ENCODE measurements at regions not wholly inside any gene's neighbourhood (a gene's known extent, or its start where the extent isn't known, plus 50 kb on each side); places are given as distances from the start of the nearest gene placed in this dataset.
"Not testable (repeated sequence)": the region's sequence is repeated elsewhere in the genome, so short reads cannot be mapped to it uniquely, and the experiment has no call there.

DNA sequence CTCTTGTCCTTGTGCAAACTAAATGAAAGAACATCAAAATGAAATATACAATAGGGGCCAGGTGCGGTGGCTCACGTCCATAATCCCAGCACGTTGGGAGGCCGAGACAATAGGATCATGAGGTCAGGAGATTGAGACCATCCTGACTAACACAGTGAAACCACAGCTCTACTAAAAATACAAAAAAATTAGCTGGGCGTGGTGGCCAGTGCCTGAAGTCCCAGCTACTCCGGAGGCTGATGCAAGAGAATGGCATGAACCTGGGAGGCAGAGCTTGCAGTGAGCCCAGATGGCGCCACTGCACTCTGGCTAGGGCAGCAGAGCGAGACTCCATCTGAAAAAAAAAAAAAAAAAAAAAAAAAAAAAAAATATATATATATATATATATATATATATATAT is 132.7 kb upstream of the HSFY2 start:
- DNase-seq: not testable (repeated sequence)

DNA sequence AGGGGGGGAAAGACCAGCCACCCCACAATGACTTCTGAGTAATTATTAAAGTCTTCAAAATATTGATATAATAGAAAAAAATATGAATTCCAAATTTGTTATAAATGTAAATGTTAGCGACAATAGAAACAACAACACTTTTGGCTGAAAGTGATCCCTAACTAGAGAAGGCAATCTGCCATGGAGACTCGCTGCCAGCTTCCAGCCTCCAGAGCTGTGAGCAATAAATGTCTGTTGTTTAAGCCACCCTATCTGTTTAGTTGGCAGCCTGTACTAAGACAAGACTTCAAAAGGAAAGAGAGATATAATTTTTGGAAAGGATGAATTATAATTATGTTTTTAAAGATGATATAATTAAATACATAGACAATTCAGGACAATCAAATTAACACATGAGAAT is 130.8 kb upstream of the HSFY2 start:
- no peak for DNase-seq

DNA sequence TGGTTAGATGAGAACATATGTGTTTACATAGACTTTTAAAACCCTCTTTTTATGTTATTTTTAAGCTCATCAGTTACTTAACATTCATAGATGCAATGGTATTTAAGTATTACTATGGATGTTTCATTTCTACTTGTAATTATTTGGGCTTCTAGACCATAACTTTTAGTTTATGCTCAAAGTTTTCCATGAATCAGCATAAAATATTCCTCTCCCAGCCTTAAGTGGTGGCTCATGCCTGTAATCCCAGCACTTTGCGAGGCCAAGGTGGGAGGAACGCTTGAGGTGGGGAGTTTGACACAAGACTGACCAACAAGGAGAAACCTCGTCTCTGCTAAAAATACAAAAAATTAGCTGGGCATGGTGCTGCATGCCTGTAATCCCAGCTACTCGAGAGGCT is 118.5 kb upstream of the HSFY2 start:
- DNase-seq: no peak

DNA sequence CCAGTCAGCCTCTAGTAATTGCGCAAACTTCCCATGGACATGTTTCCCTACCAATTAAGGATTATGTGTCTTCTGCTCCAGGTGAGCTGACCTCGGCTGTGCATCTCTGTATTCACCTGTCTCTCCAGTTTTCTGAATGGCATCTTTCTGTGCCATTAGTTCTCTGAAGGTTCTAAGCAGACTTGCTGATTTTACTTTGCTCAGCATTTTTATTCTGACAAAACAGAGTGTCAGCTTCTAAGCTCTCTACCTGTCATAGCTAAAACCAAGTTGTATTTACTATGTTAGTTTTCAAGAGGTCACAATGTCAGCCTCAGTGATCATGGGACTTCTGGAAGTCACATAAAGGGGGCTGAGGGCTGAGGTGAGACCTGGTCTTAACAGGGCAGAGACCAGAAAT is 116.0 kb upstream of the HSFY2 start:
- DNase-seq: no peak

DNA sequence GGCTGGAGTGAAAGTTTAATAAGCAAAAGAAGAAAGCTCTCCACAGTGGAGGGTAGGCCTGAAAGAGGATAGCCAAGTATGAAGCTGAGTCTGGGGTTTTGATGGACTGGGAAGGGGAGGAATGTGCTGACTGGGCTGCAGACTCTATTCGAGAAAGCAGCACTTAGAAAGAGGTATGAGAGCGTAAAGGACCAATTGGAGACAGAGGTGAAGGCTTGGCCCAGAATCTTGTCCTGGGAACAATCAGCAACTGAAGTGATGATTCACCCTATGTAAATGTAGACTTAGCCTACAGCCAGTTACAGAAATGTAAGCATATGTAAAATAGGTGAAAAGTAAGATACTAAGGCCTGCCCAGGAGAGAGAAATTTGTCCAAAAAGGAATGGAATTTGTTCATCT is 111.2 kb upstream of the HSFY2 start:
- DNase-seq: no peak

DNA sequence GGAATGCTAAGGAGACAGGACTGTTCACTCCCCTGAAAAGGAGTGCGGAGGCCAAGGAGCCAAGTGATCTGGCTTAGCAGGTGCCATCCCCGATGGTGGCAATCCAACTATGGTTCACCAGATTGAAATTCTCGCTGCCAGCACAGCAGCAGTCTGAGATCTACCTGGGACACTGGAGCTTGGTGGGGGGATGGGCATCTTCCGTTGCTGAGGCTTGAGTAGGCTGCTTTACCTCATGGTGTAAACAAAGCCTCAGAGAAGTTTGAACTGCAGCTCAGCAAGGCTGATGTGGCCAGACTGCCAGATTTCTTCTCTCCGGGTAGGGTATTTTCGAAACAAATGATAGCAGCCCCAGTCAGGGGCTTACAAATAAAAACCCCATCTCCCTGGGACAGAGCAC is 95.6 kb upstream of the HSFY2 start:
- not testable (repeated sequence) for DNase-seq

DNA sequence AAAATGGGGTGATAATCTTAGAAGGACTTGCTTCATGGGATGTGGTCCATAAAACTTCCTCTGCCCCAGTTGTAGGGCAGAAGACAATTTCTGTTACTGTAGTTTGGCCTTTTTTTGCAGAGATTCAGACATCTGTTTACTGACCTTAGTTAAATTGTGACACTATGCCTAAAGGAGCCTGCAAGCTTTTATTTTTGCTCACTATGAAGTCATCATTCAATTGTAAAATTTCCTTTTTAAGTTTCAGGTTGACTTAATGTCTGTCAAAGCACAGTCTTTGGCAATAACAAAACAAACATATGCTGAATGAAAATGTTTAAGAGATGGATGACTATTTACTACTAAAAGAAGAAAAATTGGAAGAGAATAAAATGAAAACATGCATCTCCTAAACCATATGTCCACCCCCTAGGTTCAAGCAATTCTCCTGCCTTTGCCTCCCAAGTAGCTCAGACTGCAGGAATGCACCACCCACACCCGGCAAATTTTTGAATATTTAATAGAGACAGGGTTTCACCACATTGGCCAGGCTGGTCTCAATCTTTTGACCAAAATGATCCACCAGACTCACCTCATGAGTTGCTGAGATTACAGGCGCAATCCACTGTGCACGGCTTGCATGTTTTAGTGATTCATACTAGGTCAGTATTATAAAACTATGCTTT is 93.5 kb upstream of the HSFY2 start:
- not testable (repeated sequence) for DNase-seq

DNA sequence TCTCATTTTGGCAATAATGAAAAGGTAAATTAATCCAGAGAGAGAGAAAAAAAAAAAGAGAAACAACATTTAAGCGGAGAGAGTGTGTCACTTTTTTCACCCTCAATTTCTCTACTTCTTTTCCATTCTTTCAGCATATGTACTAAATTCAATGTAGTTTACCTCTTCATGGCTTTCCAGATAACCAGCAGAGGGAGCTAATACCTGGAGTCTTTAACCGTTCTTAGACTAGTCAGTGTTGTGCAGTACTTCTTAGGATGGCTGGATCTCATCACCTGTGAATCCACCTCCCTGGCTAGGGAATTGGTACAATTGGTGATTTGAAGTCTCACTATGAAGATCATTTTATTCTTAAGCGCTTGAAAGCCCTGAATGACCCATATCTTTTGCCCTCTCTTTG is 87.3 kb upstream of the HSFY2 start:
- DNase-seq: not testable (repeated sequence)

DNA sequence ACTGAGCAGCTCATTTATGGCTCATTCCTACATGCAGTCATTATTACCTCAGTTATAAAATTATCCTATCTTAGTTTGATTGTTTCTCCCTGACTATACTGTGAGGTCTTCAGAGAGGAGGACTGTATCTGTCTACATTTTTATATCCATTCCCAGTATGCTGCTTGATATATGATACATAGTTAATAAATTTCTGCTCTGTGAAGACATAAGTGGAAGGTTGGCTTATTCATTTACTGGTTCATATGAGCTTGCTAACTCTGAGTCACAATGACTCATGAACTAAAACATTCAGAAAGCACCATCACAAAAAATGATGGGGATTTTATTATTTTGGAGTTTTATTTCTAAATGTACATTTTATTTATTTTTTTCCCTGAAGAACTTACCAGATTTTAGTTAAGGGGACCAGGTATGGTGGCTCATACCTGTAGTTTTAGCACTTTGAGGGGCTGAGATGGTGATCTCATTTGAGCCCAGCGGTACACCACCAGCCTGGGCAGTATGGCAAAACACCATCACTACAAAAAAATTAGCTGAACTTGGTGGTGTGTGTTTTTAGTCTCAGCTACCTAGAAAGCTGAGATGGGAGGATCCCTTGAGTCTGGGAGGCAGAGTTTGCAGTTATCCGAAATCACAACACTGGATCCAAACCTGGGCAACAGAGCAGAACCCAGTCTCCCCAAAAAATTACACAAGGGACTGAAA is 85.1 kb upstream of the HSFY2 start:
- DNase-seq: not testable (repeated sequence)

DNA sequence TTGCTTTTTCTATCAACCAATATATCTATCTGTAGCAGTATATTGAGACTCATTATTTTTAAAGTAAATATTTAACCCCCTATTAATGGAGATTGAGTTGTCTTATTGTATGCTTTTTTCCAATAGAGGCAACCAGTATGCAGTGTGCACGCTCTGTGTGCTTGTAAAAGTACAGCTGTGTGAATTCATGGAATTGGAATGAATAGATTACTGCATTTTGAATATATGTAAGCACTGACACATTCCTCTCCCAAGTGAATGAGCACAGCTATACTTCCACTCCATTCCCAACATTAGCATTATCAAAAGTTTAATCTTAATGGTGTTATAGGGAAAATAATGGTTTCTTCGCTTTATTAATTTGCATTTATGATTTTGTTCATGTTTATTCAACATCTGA is 81.6 kb upstream of the HSFY2 start:
- not testable (repeated sequence) for DNase-seq

DNA sequence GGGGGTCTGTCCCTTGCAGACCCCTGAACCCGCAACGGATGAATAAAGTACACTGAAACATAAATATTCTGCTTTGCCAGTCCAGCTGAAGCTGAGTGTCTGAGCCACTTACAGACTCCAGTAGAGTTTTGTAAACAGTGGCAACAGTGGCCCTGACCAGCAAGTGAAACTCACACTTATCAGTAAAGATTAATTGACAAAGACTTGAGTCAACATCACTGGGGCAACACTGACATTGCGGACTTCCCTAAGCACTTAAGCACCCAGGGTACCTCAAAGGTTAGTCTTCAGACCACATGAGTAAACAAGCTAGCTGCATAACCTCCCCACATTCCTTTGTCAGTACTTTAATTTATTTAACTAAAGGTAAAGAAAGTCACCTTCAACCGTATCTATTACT is 79.8 kb upstream of the HSFY2 start:
- not testable (repeated sequence) for DNase-seq

DNA sequence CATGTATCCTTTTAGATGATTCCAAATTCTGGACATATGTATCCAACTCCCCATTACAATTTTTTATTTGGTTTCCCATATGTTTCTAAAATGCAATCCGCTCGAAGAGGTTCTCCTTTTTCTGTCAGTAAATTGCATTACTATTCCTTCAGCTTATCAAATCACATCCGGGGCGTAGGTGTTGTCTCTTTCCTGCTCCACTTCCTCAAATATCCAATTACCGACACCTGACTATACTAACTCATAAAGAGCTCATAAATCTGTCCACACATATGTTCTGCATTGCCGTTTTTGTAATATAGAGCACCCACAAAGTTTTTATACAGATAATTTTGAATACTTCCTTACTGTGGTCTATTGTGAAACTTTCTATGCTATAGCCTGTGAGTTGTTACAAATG is 63.1 kb upstream of the HSFY2 start:
- not testable (repeated sequence) for DNase-seq

Measured in activated CD4-positive, alpha-beta T cell treated with anti-CD3 and anti-CD28 coated beads for 1 hour (primary cell).